ENCODE measurements at regions not wholly inside any gene's neighbourhood (a gene's known extent, or its start where the extent isn't known, plus 50 kb on each side); places are given as distances from the start of the nearest gene placed in this dataset.

- H3K4me3 ChIP-seq (ENCODE audit: low read depth, low read length): peak overlapping the region; percentile 44
- no peak overlapping the region for H3K27ac ChIP-seq
- DNase-seq: peak; percentile 32
Observed at GRCh38 chr12:116508145-116509121, 50.7 kb upstream of the MAP1LC3B2 start.

More at GRCh38 chr12:116508145-116509121, 50.7 kb upstream of the MAP1LC3B2 start:
- H3K27me3 ChIP-seq (ENCODE audit: insufficient read depth, low read depth, severe bottlenecking): no peaks in the 10 kb centered on the region
- H3K9me3 ChIP-seq (ENCODE audit: severe bottlenecking): no peaks in the 10 kb centered on the region
- TF ChIP-seq CTCF (IDR thresholded peaks at IDR 0.05; ENCODE audit: low read depth, low read length): no peak
- no peaks in the 10 kb centered on the region for H3K36me3 ChIP-seq

All from WERI-Rb-1 (cell line).